ENCODE measurements at regions not wholly inside any gene's neighbourhood (a gene's known extent, or its start where the extent isn't known, plus 50 kb on each side); places are given as distances from the start of the nearest gene placed in this dataset.

DNA sequence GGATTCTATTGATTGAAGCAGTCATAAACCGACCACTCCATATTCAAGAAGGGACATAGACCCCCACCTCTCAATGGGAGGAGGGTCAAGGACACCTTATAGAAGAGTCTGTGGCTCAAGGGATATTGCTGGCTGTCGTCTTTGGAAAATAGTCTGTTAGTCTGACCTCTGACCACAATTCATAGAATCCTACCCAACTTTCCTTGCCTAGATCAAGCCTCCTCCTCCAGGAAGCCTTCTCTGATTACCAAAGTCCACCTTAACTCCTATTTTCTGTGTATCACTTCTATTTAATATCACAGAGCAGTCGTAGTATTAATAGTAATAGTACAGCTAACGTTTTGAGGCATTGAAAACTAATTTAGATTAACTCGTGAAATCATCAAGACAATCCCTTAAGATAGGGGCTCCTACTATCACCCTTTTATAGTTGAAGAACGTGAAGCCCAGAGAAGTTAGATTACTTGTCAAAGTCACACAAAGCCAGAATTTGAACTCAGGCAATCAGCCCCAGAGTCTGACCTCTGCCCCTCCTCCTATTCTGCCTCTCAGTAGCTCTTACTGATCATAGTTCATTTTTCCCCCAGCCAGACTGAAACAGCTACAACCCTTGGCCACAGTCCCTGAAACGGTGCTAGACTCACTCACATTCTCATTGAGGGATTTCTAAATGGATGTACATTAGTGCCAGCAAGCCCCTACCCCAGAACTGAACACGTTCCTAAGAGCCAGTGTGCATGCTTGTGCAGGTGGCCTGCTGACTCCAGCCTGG lies 636.6 kb downstream of the MID1IP1 start:
- no peak for DNase-seq (ENCODE audit: low spot score)

DNA sequence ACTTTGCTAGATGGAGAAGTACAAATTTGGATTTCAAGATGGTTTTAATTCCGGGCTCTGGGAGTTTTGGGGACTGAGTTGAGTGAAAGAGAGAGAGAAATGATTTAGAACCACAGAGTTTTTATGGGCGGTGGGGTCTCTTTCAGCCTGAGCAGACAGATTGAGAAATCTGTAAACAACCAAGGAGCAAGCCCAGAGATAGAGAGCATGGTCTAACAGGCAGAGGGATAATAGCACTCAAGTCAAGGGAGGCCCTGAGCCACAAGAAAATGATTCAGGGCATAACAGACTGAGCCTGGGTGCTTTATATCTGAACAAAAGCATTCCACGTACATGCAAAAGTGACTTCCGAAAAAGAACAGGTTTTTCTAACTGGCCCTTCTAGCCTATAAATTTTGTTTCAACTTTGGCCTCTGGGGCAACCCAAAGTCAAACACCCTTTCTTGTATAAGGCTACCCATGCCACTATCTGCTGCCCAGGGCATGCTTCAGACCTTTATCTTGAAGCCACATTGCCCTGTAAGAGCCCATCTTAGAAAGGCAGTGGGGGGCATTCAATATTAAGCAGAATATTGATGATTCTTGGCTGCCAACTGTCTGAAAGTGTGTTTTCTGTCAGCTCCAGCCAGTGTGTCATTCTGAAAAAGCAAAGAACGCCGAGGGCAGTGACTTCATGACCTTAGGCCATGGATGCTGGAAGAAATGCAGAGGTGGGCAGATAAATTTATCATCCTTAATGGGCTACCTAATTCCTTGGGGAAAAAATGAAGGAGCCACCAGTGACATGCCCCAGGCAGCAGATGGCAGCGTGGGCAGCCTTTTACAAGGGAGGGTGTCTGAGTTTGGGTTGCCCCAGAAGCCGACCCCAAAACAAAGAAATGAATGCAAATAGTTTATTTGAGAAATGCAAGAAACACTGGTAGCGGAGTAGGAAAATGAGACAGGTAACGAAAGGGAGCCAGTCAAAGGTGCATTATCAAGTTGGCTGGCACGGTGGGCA lies 637.6 kb downstream of the MID1IP1 start:
- no peak for DNase-seq (ENCODE audit: low spot score)

DNA sequence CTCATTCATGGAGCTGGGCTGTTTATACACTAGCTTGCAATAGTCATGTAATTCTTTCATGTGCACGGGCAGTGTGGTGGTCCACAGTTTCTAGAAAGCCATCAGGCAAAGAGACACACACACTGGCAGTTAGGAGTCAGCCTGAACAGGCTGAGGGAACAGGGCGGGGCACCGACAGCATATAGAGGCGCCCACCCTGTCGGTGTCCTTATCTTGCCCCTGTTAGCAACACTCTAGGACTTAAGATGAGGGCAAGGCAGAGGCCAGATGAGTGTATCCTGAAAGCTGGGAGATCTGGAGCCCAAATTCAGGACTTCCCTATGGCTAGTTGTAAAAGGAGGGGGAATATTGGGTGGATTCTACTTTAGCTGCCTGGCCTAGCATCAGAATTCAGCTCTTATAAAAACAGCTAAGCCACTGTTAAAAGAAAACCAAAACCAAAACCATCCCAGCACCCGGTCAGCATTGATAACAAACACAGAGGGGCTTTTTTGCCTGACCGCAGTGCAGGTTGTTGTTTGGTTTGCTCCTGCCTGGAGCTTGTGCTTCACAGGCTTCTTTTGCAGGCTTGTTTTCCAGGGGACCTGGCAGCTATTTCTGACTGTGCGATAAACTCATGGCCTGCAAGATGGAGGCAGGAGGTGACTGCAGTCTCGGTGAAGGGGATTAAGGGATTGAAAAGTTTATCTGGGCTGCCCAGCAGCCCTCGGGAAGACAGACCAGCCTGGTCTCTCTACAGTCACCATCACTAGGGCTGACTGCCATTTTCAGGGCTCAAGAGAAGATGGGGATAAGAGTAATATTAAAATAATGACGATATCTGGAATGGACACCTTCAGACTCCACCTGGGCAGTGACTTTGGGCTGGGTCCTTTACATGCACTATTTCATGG lies 638.9 kb downstream of the MID1IP1 start:
- DNase-seq (ENCODE audit: low spot score), result no peak

DNA sequence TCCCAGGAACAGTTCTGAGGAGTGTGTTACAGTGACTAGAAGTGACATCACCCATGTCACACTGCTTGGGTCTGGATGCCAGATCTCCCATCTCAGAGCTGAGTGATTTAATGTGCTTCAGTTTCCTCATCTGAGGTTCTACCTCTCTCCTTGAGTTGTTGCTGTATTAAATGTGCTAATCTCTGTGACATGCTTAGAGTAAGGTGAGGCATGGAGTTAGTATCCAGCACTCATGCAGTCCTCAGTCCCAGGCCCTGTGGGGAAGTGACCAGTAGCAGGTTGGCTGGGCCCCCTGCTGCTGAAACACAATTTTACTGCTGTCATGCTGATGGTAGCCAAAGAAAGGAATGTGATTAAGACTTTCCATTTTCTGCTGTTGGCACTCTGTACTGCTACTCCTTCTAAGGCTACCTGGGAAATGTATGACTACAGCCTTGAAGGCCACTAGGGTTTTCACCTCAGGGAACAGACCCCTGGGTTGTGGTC lies 639.6 kb downstream of the MID1IP1 start:
- peak; percentile 6 for DNase-seq (ENCODE audit: low spot score)

GRCh38 chrX:39442332-39442731 lies 641.1 kb downstream of the MID1IP1 start:
- no peak for DNase-seq (ENCODE audit: low spot score)

DNA sequence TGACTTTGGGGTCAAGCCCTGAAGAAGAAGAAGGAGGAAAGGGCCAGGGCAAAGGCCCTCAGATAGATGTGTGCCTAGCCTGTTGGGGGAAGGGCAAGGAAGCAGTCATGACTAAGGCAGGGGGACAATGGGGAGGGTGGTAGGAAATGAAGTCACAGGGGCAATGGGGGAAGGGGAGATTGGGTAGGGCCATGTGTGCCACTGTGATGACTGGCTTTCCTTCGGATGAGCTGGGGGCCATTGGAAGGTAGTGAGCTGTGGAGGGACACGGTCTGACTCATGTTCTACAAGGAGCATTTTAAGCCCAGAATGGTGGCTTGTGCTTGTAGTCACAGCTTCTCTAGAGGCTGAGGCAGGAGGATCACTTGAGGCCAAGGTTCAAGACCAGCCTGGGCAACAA lies 642.0 kb downstream of the MID1IP1 start:
- no peak for DNase-seq (ENCODE audit: low spot score)

DNA sequence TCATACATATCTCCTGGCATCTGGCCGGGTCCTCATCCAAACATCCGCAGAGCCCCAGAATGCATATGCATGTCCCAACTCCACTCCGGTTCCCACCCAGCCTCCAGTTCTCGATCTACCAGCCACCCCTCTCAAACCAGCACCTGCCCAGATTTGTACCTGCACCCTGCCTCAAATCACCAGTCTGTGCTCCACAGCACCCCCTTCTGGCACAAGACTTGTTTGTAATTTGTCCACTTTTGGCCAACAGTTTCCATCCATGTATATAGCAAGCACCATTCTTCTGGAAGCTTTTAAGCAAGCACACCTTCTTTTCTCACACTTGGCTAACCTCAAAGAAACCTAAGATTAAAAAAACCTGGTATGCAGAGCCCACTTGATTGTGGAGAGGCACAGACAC lies 644.1 kb downstream of the MID1IP1 start:
- no peak for DNase-seq (ENCODE audit: low spot score)

DNA sequence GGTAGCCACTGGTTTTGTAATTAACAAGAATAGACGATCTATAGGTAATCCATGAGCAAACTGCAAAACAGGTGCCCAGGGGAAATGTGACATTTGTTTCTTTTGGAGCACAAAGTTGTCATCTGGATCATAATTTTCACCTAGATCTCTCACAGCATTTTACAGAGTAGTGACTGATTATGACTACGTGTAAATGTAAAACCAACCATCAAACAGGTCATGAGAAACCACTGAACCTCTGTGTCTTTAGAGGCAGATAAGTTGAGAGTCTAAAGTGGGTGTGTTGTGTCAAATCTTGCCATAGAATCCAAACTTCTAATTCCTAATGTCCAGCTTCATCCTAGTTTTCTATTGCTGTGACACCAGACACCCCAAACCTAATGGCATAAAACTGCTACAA lies 648.1 kb downstream of the MID1IP1 start:
- DNase-seq (ENCODE audit: low spot score), result no peak

DNA sequence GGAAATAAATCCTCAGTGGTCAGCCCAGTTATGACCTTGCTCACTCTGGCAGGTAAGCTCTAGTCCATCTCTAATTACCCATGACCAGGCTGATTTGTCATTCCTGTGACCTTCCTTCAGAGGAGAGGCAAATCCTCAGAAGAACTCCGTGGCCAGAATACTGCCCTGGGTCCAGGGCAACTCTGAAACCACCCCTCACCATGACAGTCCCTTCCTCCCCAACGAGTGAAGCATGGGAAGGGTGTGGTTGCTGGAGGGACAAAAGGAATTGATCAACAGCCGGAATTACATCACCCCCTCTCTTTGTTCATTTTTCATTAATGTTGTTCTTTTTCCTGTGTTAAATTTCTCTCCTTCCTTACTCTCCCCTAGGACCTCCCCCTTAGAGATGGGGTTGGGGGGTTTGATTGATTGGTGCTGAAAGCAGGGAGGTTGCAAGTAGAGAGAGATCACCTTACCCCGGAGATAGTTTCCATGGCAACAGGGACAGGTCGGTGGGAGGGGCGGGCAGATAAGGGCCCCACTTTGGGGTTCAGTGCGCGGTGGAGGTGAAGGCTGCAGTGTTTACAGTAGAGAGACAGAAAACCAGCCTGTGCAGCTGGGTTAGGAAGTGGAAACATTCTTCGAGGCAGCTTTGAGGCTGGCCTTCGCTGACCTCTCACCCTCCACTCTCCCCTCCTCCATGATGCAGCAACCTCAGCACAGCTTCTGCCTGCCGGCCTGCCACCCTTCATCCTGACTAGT lies 647.4 kb downstream of the BCOR start:
- no peak for DNase-seq (ENCODE audit: low spot score)

DNA sequence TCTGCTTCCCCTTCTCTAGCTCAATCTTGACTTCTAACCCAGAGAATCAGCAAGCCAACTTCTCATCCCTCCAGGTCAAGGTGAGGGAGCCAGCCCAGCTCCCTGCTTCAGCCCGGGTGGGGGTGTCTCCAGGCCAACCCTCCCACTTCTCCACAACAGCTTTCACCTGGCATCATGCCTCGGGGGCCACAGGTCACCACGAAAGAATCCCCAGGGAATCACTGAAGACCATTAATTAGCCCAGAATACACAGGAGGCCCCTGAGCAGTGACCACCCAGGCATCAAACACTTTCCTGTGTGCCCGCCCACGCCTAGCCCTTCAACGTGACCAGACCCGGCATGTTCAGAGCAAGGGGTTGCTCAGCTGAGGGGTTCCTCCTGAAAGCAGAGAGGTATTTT lies 646.7 kb downstream of the BCOR start:
- DNase-seq (ENCODE audit: low spot score), result no peak

GRCh38 chrX:39452401-39452800 lies 645.4 kb downstream of the BCOR start:
- DNase-seq (ENCODE audit: low spot score), result no peak

- DNase-seq (ENCODE audit: low spot score), result no peak
These were observed 643.7 kb downstream of the BCOR start for GRCh38 chrX:39453889-39454621.

- DNase-seq (ENCODE audit: low spot score), result no peak
These were observed 640.7 kb downstream of the BCOR start for GRCh38 chrX:39456894-39457604.

DNA sequence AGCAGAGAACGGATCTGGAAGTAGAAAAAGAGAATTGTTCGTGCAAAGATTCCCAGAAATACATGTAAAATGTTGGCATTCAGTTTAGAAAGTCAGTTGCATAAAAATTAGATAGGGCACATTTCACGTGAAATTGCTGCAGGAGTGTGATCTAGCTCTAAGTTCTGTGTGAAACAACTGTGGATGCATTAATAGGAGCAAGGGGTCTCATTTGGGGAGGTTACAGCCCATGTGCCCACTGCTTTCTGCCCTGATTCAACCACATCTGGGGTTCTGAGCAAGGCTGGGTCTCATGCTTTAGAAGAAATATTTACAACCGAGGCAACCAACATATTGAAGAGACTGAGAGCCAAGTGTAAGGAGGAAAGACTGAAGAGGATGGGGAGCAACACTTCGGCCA lies 639.0 kb downstream of the BCOR start:
- no peak for DNase-seq (ENCODE audit: low spot score)

- no peak for DNase-seq (ENCODE audit: low spot score)
These were observed 638.6 kb downstream of the BCOR start for GRCh38 chrX:39459204-39459603.

GRCh38 chrX:39459952-39460351 lies 637.8 kb downstream of the BCOR start:
- DNase-seq (ENCODE audit: low spot score), result no peak

DNA sequence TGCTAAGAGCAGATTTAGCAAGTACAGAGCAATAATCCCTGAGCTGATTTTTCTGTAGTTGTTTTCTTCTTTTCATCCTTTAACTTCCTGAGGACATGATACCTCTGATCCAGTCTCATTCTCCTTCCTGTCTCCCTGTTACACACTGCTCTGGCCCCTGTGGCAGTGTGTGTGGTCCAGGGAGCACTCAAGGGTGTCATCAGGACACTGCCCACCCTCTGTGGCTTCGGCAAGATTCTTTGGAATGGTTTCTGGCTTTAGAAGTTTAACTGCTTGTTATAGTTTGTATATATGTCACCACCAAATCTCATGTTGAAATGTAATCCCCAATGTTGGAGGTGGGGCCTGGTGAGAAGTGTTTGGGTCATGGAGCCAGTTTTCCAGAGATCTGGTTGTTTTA lies 637.3 kb downstream of the BCOR start:
- DNase-seq (ENCODE audit: low spot score), result no peak

DNA sequence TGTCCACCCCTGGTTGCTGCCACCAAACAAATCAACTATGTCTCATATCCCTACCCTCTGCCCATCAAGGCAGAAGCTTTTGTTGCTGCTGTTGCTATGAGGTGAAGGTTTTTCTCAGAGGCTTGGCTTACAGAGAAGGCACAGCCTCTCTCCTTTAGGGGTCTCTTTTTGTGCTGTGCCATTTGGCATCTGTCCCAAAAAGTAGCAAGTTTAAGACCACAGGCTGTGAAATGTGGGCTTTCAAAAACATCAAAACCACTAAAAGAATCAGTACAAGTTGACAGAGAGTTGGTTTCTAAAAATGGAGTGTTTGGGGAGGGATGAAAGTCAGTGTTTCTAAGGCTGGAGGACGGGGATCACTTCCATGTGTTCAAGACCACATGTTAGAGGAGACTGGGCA lies 634.9 kb downstream of the BCOR start:
- DNase-seq (ENCODE audit: low spot score), result no peak

DNA sequence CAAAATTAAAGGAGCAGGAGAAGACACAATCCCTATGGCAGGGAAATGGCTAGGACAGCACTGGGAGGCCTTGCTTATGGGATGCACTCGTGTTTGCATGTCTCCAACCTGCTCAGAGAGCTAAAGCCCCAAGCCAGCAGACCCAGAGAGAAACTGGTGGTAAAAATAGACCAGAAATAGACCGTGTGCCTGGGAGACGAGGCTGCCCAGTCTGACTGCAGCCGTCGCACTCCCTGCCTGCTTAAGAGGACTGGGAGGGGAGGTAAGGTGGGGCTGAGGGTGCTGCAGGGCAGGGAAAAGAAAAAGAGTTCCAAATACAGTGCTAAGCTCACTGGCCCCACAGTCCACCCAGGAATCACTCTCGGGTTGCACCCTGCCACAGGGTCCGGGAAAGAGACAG lies 633.5 kb downstream of the BCOR start:
- DNase-seq (ENCODE audit: low spot score), result no peak

DNA sequence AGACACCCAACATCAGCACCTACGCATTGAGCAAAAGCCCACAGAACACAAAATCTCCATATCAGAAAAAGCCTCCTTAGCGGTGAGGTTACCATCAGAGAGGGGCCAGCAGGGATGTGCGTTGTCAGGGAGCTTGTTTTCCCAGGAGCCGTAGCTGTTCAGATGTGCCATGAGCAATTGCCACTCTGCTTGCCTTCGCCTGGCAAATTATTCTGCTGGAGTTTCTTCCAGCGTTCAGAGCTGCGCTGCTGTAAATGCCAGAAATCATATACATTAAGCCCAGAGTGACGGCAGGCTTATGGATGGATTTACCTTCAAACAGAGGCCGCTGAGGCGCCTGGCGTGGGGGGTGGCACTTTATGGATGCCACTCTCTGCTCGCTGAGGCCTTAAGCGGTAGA lies 632.3 kb downstream of the BCOR start:
- no peak for DNase-seq (ENCODE audit: low spot score)
